ENCODE measurements at regions not wholly inside any gene's neighbourhood (a gene's known extent, or its start where the extent isn't known, plus 50 kb on each side); places are given as distances from the start of the nearest gene placed in this dataset.

DNA sequence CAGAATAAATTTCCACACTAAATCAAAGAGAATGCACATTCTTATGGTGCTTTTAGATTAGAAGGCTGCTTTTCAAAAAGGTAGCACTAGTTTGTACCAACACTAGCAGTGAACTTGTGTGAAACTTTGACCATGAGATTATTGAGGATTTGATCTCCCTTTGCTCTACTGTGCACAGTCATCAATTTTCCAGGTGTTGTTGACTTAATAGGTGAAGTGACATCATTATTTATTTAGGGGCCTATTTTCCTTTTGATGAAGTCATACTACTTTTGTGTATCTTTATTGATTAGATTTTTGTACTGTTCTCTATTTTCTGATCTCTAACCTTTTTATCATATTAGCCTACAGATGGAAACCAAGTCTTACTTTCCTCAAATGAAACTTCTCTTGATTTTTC lies 507.9 kb upstream of the LCORL start:
- H3K4me1 ChIP-seq (ENCODE audit: insufficient read depth, low read length) = no peaks in the 10 kb centered on the region
- H2AFZ ChIP-seq (ENCODE audit: low read length) = no peak overlapping the region
- Mint-ChIP-seq H3K4me3 (no peak overlapping the region), H3K27me3 (ENCODE audit: low read depth) (no peaks in the 10 kb centered on the region), H3K36me3 (ENCODE audit: insufficient read depth in 1 of 3, low read depth in 3 of 3) (no peaks in the 10 kb centered on the region), H3K9me3 (no peaks in the 10 kb centered on the region), H3K4me1 (no peaks in the 10 kb centered on the region), H3K27ac (no peak overlapping the region)
- H3K27me3 ChIP-seq (ENCODE audit: insufficient read depth, low read length) = no peaks in the 10 kb centered on the region
- H3K14ac ChIP-seq (ENCODE audit: insufficient read depth, low read length) = no peak overlapping the region
- no peak overlapping the region for H3K23ac ChIP-seq (ENCODE audit: insufficient read length, low read depth, low read length)
- no peak overlapping the region for H2BK20ac ChIP-seq (ENCODE audit: low read depth, low read length, poor library complexity, severe bottlenecking)
- H3K9me3 ChIP-seq (ENCODE audit: control insufficient read depth, low read depth, low read length) = no peaks in the 10 kb centered on the region
- no peak overlapping the region for H2BK120ac ChIP-seq (ENCODE audit: low read depth, low read length, poor library complexity, severe bottlenecking)
- no peak overlapping the region for H3K18ac ChIP-seq (ENCODE audit: insufficient read length, low read depth, low read length)
- H4K91ac ChIP-seq (ENCODE audit: insufficient read length, low read depth, low read length) = no peak overlapping the region
- H2BK5ac ChIP-seq (ENCODE audit: insufficient read length, low read length) = no peak overlapping the region
- no peak overlapping the region for H3K4ac ChIP-seq (ENCODE audit: low read depth, low read length)
- no peak overlapping the region for H2BK15ac ChIP-seq (ENCODE audit: low read depth, low read length)
- no peak for DNase-seq
- H3K79me1 ChIP-seq (ENCODE audit: insufficient read depth, low read depth, low read length, poor library complexity, severe bottlenecking) = no peaks in the 10 kb centered on the region
- no peaks in the 10 kb centered on the region for H4K20me1 ChIP-seq (ENCODE audit: control insufficient read depth, insufficient read depth, insufficient read length)
- TF ChIP-seq, protein P1, sequence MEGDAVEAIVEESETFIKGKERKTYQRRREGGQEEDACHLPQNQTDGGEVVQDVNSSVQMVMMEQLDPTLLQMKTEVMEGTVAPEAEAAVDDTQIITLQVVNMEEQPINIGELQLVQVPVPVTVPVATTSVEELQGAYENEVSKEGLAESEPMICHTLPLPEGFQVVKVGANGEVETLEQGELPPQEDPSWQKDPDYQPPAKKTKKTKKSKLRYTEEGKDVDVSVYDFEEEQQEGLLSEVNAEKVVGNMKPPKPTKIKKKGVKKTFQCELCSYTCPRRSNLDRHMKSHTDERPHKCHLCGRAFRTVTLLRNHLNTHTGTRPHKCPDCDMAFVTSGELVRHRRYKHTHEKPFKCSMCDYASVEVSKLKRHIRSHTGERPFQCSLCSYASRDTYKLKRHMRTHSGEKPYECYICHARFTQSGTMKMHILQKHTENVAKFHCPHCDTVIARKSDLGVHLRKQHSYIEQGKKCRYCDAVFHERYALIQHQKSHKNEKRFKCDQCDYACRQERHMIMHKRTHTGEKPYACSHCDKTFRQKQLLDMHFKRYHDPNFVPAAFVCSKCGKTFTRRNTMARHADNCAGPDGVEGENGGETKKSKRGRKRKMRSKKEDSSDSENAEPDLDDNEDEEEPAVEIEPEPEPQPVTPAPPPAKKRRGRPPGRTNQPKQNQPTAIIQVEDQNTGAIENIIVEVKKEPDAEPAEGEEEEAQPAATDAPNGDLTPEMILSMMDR (conservative IDR thresholded peaks at IDR 0.05) = no peak
- no peak overlapping the region for H2BK12ac ChIP-seq (ENCODE audit: insufficient read length, low read depth, low read length)
- no peak overlapping the region for H3K4me2 ChIP-seq (ENCODE audit: insufficient read depth, insufficient read length, low read length)
- no peak overlapping the region for H3K9ac ChIP-seq (ENCODE audit: extremely low read depth, insufficient read length, low read length)
- no peak overlapping the region for H4K5ac ChIP-seq (ENCODE audit: insufficient read length, low read depth, low read length)
- no peak overlapping the region for H3K56ac ChIP-seq (ENCODE audit: insufficient read length, low read depth, low read length)
- no peaks in the 10 kb centered on the region for H3K79me2 ChIP-seq (ENCODE audit: insufficient read depth, low read length)
- H3T11ph ChIP-seq (ENCODE audit: low read length) = no peak overlapping the region
- H3K27ac ChIP-seq (ENCODE audit: insufficient read length, low read depth, low read length) = no peak overlapping the region
- no peak overlapping the region for H4K8ac ChIP-seq (replicated peaks; ENCODE audit: insufficient read length, low read depth, low read length)
- no peak overlapping the region for H2AK5ac ChIP-seq (ENCODE audit: insufficient read length, low read length)
- H3K23me2 ChIP-seq (ENCODE audit: insufficient read length, low read depth, low read length, poor library complexity, severe bottlenecking) = no peaks in the 10 kb centered on the region
